Left forelimb (tissue), 1 donor: ENCODE measurements at regions not wholly inside any gene's neighbourhood (a gene's known extent, or its start where the extent isn't known, plus 50 kb on each side); places are given as distances from the start of the nearest gene placed in this dataset.

Experiments used
- DNase-seq: peaks from one replicate; pipeline ENCODE4 v3.0.0-alpha.2; 2018; ENCODE audit warnings: low spot score

GRCh38 chr1:222370081-222370912 lies 177.6 kb downstream of the HHIPL2 start:
- no peak for DNase-seq

- no peak for DNase-seq
These were observed 178.8 kb downstream of the HHIPL2 start for GRCh38 chr1:222369148-222369547.

GRCh38 chr1:222358100-222358499 lies 189.8 kb downstream of the HHIPL2 start:
- DNase-seq, result no peak

- no peak for DNase-seq
These were observed 190.7 kb downstream of the HHIPL2 start for GRCh38 chr1:222357252-222357651.

GRCh38 chr1:222347627-222348026 lies 200.3 kb downstream of the HHIPL2 start:
- DNase-seq, result no peak

GRCh38 chr1:222346955-222347354 lies 200.9 kb downstream of the HHIPL2 start:
- DNase-seq, result no peak

- no peak for DNase-seq
These were observed 208.4 kb downstream of the HHIPL2 start for GRCh38 chr1:222339376-222339947.

GRCh38 chr1:222335586-222335985 lies 212.3 kb downstream of the HHIPL2 start:
- no peak for DNase-seq

- no peak for DNase-seq
These were observed 213.8 kb downstream of the HHIPL2 start for GRCh38 chr1:222334026-222334680.

- no peak for DNase-seq
These were observed 216.1 kb downstream of the HHIPL2 start for GRCh38 chr1:222331765-222332164.

GRCh38 chr1:222331340-222331739 lies 216.6 kb downstream of the HHIPL2 start:
- DNase-seq, result no peak

- no peak for DNase-seq
These were observed 218.3 kb downstream of the HHIPL2 start for GRCh38 chr1:222329493-222330045.

- DNase-seq, result no peak
These were observed 221.2 kb downstream of the HHIPL2 start for GRCh38 chr1:222326710-222327036.

- no peak for DNase-seq
These were observed 221.7 kb downstream of the HHIPL2 start for GRCh38 chr1:222326006-222326709.

- no peak for DNase-seq
These were observed 222.4 kb downstream of the HHIPL2 start for GRCh38 chr1:222325506-222325905.

- DNase-seq, result no peak
These were observed 233.1 kb downstream of the HHIPL2 start for GRCh38 chr1:222314839-222315238.

- peak; percentile 67 for DNase-seq
These were observed 237.1 kb downstream of the HHIPL2 start for GRCh38 chr1:222310836-222311235.

- DNase-seq, result no peak
These were observed 240.3 kb downstream of the HHIPL2 start for GRCh38 chr1:222307621-222308020.

GRCh38 chr1:222306512-222306911 lies 241.4 kb downstream of the HHIPL2 start:
- no peak for DNase-seq

GRCh38 chr1:222306011-222306410 lies 241.9 kb downstream of the HHIPL2 start:
- DNase-seq, result no peak

- DNase-seq, result no peak
These were observed 246.3 kb downstream of the HHIPL2 start for GRCh38 chr1:222301652-222302051.

GRCh38 chr1:222299524-222299923 lies 248.4 kb downstream of the HHIPL2 start:
- no peak for DNase-seq
